HepG2 (cell line): ENCODE measurements at regions not wholly inside any gene's neighbourhood (a gene's known extent, or its start where the extent isn't known, plus 50 kb on each side); places are given as distances from the start of the nearest gene placed in this dataset.

Source experiments
- ARID2 ChIP-seq: sonication (generic); formaldehyde crosslinking; IDR thresholded peaks from 2 replicates; pipeline ENCODE4 v1.8.1; 2022; ENCODE audit warnings: mild to moderate bottlenecking, missing genetic modification reagents, borderline replicate concordance
- BCL3 ChIP-seq: sonication (generic); formaldehyde crosslinking; IDR thresholded peaks from 2 replicates; pipeline ENCODE4 v1.5.1; 2020; ENCODE audit warnings: mild to moderate bottlenecking, missing genetic modification reagents, moderate library complexity
- CBFB ChIP-seq: sonication (generic); formaldehyde crosslinking; IDR thresholded peaks from 2 replicates; pipeline ENCODE4 v1.4.0; 2020; ENCODE audit warnings: missing genetic modification reagents
- GABPA ChIP-seq, 2 experiments: IDR thresholded peaks; 2 replicates each; pipeline ENCODE4 v1.6.1; 2011 to 2016; ENCODE audit warnings: low read depth in 2 of 2, low read length in 1 of 2, missing biosample characterization in 1 of 2, missing genetic modification characterization in 1 of 2
- GRHL1 ChIP-seq: sonication (generic); formaldehyde crosslinking; conservative IDR thresholded peaks from 2 replicates; pipeline ENCODE4 v1.8.0; 2022; ENCODE audit warnings: missing genetic modification reagents
- HCFC1 ChIP-seq: fragments of 150-350 bp; IDR thresholded peaks from 2 replicates; pipeline ENCODE4 v1.6.1; 2014; ENCODE audit warnings: low read depth, low read length
- KMT2A ChIP-seq: sonication (generic); formaldehyde crosslinking; IDR thresholded peaks from 2 replicates; pipeline ENCODE4 v1.4.0; 2020; ENCODE audit warnings: missing genetic modification reagents
- NCOA5 ChIP-seq: sonication (generic); formaldehyde crosslinking; IDR thresholded peaks from 2 replicates; pipeline ENCODE4 v1.4.0; 2020; ENCODE audit warnings: missing genetic modification reagents
- PHF20 ChIP-seq: sonication (generic); formaldehyde crosslinking; IDR thresholded peaks from 2 replicates; pipeline ENCODE4 v1.5.0; 2020; ENCODE audit warnings: mild to moderate bottlenecking, missing genetic modification reagents
- RFX1 ChIP-seq: fragments of 450-650 bp; IDR thresholded peaks from 2 replicates; pipeline ENCODE4 v1.6.1; 2017
- ZNF878 ChIP-seq: sonication (generic); formaldehyde crosslinking; IDR thresholded peaks from 2 replicates; pipeline ENCODE4 v1.8.1; 2023; ENCODE audit warnings: mild to moderate bottlenecking, missing genetic modification reagents, moderate library complexity

- TF ChIP-seq NCOA5 (CRISPR knock-in tag) (no peak), GRHL1 (CRISPR knock-in tag) (no peak), ZNF878 (no peak), CBFB (CRISPR knock-in tag) (no peak), KMT2A (CRISPR knock-in tag) (no peak), RFX1 (no peak), ARID2 (CRISPR knock-in tag) (no peak), HCFC1 (no peak), BCL3 (no peak), GABPA (IDR thresholded peaks at IDR 0.05; ENCODE audit: low read depth, low read length) (no peak), GABPA (CRISPR knock-in tag; IDR thresholded peaks at IDR 0.05; ENCODE audit: low read depth) (no peak), PHF20 (CRISPR knock-in tag) (no peak)
Measured at GRCh38 chr14:50051106-50051505, 65.3 kb downstream of the VCPKMT start.
